Nephron (organoid): ENCODE measurements at regions not wholly inside any gene's neighbourhood (a gene's known extent, or its start where the extent isn't known, plus 50 kb on each side); places are given as distances from the start of the nearest gene placed in this dataset.

Experiments used
- H3K27ac Mint-ChIP-seq, 3 experiments: 2 replicates each; pipeline ENCODE4 v1.8.0; 2020; ENCODE audit warnings: mixed read lengths in 3 of 3, mild to moderate bottlenecking in 2 of 3, moderate library complexity in 1 of 3
- H3K27me3 Mint-ChIP-seq: 2 replicates; pipeline ENCODE4 v1.8.0; 2021; ENCODE audit warnings: low read depth, mild to moderate bottlenecking, moderate library complexity, mixed read lengths
- H3K36me3 Mint-ChIP-seq: 2 replicates; pipeline ENCODE4 v1.8.0; 2020; ENCODE audit warnings: low read depth, mixed read lengths
- H3K4me1 Mint-ChIP-seq: 2 replicates; pipeline ENCODE4 v1.8.0; 2020; ENCODE audit warnings: mixed read lengths
- H3K4me3 Mint-ChIP-seq, 3 experiments: 2 replicates each; pipeline ENCODE4 v1.8.0; 2020; ENCODE audit warnings: mild to moderate bottlenecking in 3 of 3, mixed read lengths in 3 of 3, moderate library complexity in 2 of 3
- H3K9me3 Mint-ChIP-seq: 2 replicates; pipeline ENCODE4 v1.8.0; 2020; ENCODE audit warnings: mixed read lengths
- CTCF ChIP-seq, 3 experiments: fragments of 200-600 bp; sonication (generic); IDR thresholded peaks; one replicate each; pipeline ENCODE4 v1.5.0; 2021; ENCODE audit warnings: antibody characterized with exemption in 3 of 3; ENCODE audit not compliant: unreplicated experiment in 3 of 3

- no peaks in the 10 kb centered on the region for H3K27me3 Mint-ChIP-seq
- no peak for TF ChIP-seq CTCF (IDR thresholded peaks at IDR 0.05; ENCODE audit: unreplicated experiment in 3 of 3)
- H3K27ac Mint-ChIP-seq, result no peak overlapping the region
- no peaks in the 10 kb centered on the region for H3K4me1 Mint-ChIP-seq
- H3K4me3 Mint-ChIP-seq, result no peak overlapping the region
- H3K36me3 Mint-ChIP-seq, result no peaks in the 10 kb centered on the region
- H3K9me3 Mint-ChIP-seq, result no peaks in the 10 kb centered on the region
These were observed 511.3 kb downstream of the TLR4 start for GRCh38 chr9:118215549-118215948.

- no peak overlapping the region for H3K27ac Mint-ChIP-seq
- peaks cover 4% of the 10 kb centered on the region for H3K27me3 Mint-ChIP-seq
- H3K4me3 Mint-ChIP-seq, result no peak overlapping the region
- H3K4me1 Mint-ChIP-seq, result no peaks in the 10 kb centered on the region
- no peaks in the 10 kb centered on the region for H3K9me3 Mint-ChIP-seq
- H3K36me3 Mint-ChIP-seq, result no peaks in the 10 kb centered on the region
- no peak for TF ChIP-seq CTCF (IDR thresholded peaks at IDR 0.05; ENCODE audit: unreplicated experiment in 3 of 3)
These were observed 518.2 kb downstream of the TLR4 start for GRCh38 chr9:118222375-118222774.

- no peaks in the 10 kb centered on the region for H3K36me3 Mint-ChIP-seq
- no peaks in the 10 kb centered on the region for H3K9me3 Mint-ChIP-seq
- H3K27me3 Mint-ChIP-seq, result peaks cover 4% of the 10 kb centered on the region
- H3K4me3 Mint-ChIP-seq, result no peak overlapping the region
- no peaks in the 10 kb centered on the region for H3K4me1 Mint-ChIP-seq
- no peak overlapping the region for H3K27ac Mint-ChIP-seq
- no peak for TF ChIP-seq CTCF (IDR thresholded peaks at IDR 0.05; ENCODE audit: unreplicated experiment in 3 of 3)
These were observed 518.9 kb downstream of the TLR4 start for GRCh38 chr9:118223111-118223510.

GRCh38 chr9:118230329-118230728 is 526.1 kb downstream of the TLR4 start:
- H3K27me3 Mint-ChIP-seq, result no peaks in the 10 kb centered on the region
- no peak overlapping the region for H3K4me3 Mint-ChIP-seq
- no peak overlapping the region for H3K27ac Mint-ChIP-seq
- no peaks in the 10 kb centered on the region for H3K4me1 Mint-ChIP-seq
- no peaks in the 10 kb centered on the region for H3K36me3 Mint-ChIP-seq
- TF ChIP-seq CTCF (IDR thresholded peaks at IDR 0.05; ENCODE audit: unreplicated experiment in 3 of 3), result no peak
- no peaks in the 10 kb centered on the region for H3K9me3 Mint-ChIP-seq

DNA sequence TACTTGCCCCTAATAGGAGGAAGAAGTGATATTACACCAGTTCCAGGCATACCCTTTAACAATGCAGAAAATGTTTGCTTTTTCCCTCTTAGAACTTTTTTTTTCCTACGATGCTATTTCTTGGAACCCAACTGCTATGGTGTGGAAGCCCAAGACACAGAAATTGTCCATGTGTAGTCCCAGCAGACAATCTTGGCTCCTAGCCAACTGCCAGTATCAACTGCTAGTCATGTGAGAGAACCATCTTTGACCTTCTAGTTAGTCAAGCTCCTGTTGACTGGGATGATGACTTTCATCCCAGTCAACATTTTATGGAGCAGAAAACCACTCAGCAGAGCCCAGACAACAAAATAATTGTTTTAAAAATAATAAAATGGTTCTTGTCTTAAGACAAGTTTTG is 532.4 kb downstream of the TLR4 start:
- no peak overlapping the region for H3K27ac Mint-ChIP-seq
- H3K4me1 Mint-ChIP-seq, result no peaks in the 10 kb centered on the region
- no peaks in the 10 kb centered on the region for H3K27me3 Mint-ChIP-seq
- peaks cover 6% of the 10 kb centered on the region for H3K9me3 Mint-ChIP-seq
- H3K36me3 Mint-ChIP-seq, result no peaks in the 10 kb centered on the region
- TF ChIP-seq CTCF (IDR thresholded peaks at IDR 0.05; ENCODE audit: unreplicated experiment in 3 of 3), result no peak
- no peak overlapping the region for H3K4me3 Mint-ChIP-seq

GRCh38 chr9:118238139-118238538 is 533.9 kb downstream of the TLR4 start:
- no peak for TF ChIP-seq CTCF (IDR thresholded peaks at IDR 0.05; ENCODE audit: unreplicated experiment in 3 of 3)
- Mint-ChIP-seq H3K4me1 (no peaks in the 10 kb centered on the region), H3K9me3 (peaks cover 10% of the 10 kb centered on the region), H3K4me3 (no peak overlapping the region), H3K27ac (no peak overlapping the region), H3K27me3 (no peaks in the 10 kb centered on the region), H3K36me3 (no peaks in the 10 kb centered on the region)
